CD4-positive, alpha-beta T cell treated with Interleukin-2 at 100 ng/mL for 4 hours (primary cell): ENCODE measurements at regions not wholly inside any gene's neighbourhood (a gene's known extent, or its start where the extent isn't known, plus 50 kb on each side); places are given as distances from the start of the nearest gene placed in this dataset.

Experiments used
- DNase-seq: peaks from one replicate; pipeline ENCODE4 v3.0.0-alpha.2; 2020; ENCODE audit warnings: low spot score

DNA sequence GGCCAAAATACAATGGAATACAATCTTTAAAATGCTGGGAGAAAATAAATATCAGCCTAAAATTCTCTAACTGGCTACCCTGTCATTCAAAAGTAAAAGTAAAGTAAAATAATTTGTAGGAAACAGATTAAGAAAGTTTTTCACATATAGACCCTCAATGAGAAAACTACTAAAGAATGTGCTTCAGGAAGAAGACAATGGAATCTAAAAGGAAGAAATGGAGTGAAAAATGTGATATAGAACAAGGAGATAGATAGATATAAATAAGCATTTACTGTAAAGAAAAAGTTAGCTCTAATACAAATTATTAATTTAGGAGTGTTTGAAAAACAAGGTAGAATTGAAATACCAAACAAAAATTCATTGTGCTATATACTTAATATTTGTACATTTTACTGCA lies 368.6 kb upstream of the MPDZ start:
- no peak for DNase-seq

DNA sequence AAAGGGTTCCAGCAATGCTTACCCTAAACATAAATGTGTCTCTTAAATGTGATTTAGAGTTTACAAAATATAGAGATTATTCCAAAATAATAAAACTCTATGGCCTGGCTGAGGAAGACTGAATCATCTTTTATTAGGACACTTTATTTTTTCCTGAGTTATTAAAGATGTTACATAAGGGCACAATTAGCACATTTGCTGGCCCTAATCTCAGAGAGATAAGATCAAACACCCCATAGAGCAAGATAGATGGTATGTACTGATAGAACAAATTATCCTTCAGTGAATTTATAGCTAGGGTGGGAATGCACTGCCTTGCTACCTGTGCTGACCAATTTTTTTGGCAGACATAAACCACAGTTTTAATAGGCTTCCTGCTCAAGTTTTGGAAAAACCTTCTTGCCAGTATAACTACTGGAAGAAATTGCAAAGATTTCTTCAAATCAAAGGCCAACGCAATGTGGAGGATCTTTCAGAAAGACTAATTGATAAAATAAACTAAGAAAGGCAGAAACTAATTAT lies 367.1 kb upstream of the MPDZ start:
- no peak for DNase-seq

DNA sequence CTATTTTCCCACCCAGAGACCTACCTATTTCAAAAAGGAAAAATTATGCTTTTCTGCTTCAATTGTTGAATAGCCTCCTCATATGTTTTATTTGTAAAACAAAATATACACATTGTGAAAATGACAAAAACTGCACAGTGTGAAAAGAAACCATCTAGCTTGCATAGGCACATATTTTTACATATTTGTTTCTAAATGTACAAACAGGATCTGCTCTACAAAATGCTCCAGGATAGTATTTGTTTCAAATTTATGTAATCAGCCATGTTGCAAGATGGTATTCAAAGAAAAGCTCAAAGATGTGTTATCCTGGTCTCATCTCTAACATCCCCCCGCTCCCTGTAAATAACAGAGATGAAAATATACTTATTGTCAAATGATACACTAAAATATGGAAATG lies 366.1 kb upstream of the MPDZ start:
- no peak for DNase-seq

- no peak for DNase-seq
Measured at GRCh38 chr9:13644675-13645074, 365.2 kb upstream of the MPDZ start.

GRCh38 chr9:13642646-13643045 lies 363.2 kb upstream of the MPDZ start:
- DNase-seq: no peak

DNA sequence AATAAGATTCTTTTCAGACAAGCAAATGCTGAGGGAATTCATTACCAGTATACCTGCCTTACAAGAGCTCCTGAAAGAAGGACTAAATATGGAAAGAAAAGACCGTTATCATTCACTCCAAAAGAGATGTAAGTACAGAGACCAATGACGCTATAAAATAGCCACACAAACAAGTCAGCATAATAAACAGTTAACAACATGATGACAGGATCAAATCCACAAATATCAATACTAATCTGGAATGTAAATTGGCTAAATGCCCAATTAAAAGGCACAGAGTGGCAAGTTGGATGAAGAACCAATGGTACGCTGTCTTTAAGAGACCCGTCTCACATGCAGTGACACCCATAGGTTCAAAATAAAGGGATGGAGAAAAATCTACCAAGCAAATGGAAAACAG lies 349.6 kb upstream of the MPDZ start:
- no peak for DNase-seq

GRCh38 chr9:13628526-13628925 lies 349.0 kb upstream of the MPDZ start:
- no peak for DNase-seq

- no peak for DNase-seq
Measured at GRCh38 chr9:13627502-13627901, 348.0 kb upstream of the MPDZ start.

DNA sequence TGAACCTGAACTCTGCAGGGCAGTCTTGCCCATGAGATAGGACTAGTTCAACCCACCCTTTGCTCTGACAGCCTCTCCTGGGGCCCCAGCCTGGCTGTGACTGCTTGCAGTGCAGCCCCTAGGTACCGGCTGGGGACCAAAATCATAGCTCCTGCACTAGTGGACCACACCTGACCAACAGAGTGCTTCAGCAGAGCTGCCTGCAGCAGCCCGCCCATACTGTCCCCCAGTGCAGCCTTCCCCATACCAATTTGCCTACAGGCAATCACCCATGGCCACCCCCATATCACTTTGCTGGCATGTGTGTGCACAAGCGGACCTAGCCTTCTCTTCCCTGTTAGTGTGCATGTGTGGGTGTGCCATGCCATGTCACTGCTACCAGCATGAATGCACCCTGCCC lies 347.6 kb upstream of the MPDZ start:
- no peak for DNase-seq

DNA sequence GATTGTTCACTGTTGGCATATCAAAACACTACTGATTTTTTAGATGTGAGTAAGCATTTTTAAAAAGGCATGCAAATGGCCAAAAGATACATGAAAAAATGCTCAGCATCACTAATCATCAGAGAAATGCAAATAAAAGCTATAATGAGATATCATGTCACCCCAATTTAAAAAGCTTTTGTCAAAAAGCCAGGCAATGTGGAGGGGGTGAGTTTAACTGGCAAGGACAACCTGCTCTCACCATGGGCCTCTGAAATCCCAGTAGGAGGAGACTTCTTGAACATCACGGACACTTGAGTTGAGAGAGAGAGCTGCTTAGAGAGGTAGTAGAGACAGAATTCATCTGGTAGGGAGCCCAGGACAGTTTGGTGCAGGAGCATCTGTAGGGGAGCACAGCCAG lies 347.1 kb upstream of the MPDZ start:
- DNase-seq: no peak

DNA sequence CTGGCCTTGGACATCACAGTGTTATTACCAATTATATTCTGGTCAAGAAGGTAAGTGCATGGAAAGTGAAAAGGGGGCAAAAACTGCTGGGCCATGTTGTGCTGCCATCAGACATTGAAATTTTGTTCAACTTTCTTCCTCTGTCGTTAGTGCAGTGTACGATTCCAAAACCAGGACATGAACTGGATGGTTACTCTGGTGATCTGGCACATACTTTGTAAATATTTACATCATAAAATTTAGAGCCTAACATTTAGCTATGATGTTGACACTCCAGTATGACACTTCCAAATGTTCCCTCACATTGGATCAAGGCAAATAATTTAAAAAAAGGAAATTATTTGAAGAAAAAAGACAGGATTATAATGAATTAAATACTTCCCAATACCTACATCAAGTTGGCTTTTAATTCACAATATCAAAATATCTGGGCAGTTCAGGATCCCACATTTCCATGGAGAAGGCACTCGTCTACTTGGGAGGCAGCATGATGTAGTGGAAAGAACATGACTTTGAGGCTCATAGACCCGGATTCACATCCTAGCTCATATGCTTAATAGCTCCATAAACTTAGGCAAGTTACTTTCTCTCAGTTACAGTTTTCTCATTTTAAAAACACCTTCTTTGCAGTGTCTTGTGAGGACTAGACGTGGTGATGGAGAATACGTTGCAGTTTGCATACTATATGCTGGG lies 342.5 kb upstream of the MPDZ start:
- DNase-seq: no peak

- no peak for DNase-seq
Measured at GRCh38 chr9:13616491-13617035, 337.1 kb upstream of the MPDZ start.

DNA sequence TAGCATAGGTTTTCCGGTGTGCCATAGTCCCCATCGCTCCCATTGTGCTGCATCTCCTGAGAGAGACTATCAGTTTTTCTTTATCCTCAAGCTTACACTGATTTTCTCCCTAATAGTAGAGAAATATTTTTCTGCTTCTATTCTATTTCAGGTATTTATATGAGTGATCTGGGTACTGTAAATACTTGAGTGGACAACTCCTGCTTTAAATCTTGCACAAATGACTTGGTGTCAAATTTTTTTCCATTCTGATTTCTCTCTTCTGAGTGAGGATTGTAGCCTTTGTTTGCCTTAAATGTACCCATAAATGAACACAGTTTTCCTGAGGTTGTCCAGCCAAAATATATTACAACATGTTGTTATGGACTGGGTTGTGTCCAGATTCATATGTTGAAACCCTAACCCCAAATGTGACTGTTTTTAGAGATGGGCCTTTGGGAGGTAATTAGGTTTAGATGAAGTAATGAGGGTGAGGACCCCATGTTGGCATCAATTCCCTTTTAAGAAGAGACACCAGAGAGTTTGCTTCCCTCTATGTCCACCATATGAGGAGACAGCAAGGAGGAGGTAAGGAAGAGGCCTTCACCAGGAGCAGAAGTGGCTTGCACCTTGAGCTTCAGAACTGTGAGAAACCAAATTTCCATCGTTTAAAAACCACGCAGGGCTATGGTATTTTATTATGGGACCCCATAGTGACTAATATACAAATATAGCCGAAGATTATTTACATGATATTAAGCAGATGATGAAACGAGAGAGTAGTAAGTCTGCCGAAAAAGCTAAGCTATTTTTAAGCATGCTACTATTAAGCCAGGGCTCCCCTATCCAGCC lies 336.4 kb upstream of the MPDZ start:
- no peak for DNase-seq

GRCh38 chr9:13614060-13614459 lies 334.6 kb upstream of the MPDZ start:
- no peak for DNase-seq

GRCh38 chr9:13613296-13613695 lies 333.8 kb upstream of the MPDZ start:
- no peak for DNase-seq

- DNase-seq: no peak
Measured at GRCh38 chr9:13608451-13608850, 329.0 kb upstream of the MPDZ start.

DNA sequence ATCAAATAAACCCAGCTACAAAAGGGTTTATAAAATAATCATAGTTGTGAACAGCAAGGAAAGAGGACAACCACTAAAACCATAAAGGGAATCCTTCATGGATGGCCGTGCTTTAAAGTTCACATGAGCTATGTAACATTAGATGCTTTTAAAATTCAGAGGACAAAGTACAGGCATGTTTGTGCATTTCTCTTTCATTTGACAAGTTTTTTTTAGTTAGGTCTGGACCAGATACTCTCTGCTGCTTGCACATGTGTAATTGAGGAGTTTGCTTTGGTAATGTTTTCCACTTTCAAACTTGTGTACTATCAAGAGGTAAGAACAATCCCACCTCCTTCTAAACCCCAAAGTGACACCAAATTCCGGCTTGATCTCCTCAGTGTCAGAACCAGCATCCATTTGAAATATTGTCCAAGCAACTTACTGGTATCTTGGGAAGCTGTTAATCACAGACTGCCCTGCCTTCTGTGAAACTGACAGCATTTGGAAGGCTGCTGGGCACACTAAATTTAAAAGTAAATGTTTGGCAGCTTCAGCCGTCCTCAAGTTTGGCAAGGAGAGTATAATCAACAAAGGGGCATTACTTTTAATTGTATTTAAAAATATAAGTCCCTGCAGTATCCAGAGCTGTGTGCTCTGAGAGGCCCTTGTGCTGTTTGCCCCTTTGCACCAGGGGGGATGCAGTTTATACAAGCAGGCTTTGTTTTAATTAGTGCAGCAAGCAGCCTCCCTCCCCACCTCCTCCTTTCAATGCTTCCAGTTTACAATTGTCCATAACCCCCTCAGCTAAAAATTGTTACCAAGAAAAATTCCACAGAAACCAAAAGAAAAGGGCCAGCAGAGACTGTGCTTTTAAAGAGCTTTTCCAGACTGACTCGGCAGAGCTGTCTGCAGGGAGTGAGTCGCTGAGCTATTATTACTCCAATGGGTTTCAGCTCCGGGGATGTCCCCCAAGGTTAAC lies 328.3 kb upstream of the MPDZ start:
- no peak for DNase-seq

GRCh38 chr9:13606586-13606985 lies 327.1 kb upstream of the MPDZ start:
- DNase-seq: no peak

DNA sequence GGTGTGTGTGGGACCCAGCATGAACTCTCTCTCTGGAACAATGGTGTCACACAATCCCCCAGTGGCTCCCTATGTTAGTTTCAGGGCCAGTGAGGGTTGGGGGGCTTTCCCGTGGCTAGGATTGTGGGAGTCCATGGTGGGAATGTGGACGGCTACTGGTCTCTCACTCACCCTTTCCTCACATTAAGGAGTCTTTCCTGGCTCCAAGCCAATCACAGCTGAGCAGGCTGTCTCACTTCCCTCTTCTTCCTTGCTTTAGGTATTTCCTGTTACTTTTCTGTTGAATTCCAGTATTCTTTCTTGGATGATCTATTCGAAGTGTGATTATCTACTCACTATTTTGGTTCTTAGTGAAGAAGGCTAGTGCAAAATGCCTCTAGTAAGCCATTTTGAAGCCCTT lies 324.4 kb upstream of the MPDZ start:
- DNase-seq: no peak

DNA sequence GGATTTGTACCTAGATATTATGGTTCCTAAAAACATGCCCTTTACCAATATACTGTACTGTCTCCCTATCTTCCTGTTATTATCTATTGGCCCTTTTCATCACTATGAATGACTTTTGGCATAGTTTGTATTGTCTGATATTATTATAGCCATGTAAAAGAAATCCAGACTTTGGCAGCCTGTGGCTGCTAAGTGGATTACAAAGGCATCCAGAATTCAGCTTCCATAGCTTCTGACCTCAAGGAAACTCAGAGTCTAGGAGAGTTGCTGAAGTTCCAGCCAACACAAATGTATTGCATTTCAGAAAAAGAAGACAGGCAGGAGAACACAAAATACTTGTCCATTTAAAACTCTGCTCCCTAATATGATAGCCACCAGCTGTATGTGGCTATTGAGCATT lies 319.2 kb upstream of the MPDZ start:
- no peak for DNase-seq

DNA sequence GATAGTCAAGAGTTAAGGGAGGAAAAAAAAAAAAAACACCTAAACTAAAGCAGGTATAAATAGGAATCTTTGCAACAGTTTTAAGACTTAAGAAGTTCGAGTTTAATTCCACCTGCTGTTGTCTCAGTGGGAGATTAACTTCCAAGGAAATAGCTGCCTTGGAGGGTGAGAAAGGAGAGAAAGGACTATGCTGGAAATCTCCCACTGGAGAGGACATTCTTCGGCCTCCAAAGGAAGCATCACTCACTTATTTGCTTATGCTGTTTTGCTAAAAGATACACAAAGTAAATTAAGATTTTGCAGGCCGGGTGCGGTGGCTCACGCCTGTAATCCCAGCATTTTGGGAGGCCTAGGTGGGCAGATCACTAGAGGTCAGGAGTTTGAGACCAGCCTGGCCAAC lies 317.9 kb upstream of the MPDZ start:
- no peak for DNase-seq

GRCh38 chr9:13597004-13597403 lies 317.5 kb upstream of the MPDZ start:
- DNase-seq: no peak
